ENCODE measurements at regions not wholly inside any gene's neighbourhood (a gene's known extent, or its start where the extent isn't known, plus 50 kb on each side); places are given as distances from the start of the nearest gene placed in this dataset.

DNA sequence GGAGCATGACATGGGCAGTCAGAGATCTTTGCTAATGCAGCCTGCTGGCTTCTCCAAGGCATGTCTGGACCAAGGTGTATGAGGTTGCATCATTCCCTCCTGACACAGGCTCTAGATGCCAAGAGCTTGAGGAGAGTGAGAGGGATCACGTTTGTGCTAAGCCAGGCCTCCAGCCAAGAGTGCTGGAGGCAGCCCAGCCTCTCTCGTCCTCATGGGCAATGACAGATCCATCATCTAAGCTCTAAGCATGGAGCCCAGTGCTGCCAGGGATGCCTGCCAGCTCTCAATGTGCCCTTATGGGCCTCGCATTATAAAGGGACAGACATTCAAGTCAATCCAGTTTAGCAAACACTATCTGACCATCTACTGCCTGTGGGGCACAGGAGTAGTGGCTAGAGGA is 136.3 kb upstream of the VSTM2B start:
- TF ChIP-seq, protein P1, sequence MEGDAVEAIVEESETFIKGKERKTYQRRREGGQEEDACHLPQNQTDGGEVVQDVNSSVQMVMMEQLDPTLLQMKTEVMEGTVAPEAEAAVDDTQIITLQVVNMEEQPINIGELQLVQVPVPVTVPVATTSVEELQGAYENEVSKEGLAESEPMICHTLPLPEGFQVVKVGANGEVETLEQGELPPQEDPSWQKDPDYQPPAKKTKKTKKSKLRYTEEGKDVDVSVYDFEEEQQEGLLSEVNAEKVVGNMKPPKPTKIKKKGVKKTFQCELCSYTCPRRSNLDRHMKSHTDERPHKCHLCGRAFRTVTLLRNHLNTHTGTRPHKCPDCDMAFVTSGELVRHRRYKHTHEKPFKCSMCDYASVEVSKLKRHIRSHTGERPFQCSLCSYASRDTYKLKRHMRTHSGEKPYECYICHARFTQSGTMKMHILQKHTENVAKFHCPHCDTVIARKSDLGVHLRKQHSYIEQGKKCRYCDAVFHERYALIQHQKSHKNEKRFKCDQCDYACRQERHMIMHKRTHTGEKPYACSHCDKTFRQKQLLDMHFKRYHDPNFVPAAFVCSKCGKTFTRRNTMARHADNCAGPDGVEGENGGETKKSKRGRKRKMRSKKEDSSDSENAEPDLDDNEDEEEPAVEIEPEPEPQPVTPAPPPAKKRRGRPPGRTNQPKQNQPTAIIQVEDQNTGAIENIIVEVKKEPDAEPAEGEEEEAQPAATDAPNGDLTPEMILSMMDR (optimal IDR thresholded peaks at IDR 0.05 in 1 of 3, IDR thresholded peaks at IDR 0.05 in 1 of 3, conservative IDR thresholded peaks at IDR 0.05 in 1 of 3; ENCODE audit: extremely low read depth in 1 of 3, insufficient read depth in 2 of 3, low read length in 3 of 3): no peak
- TF ChIP-seq EZH2 (IDR thresholded peaks at IDR 0.05; ENCODE audit: low read length): no peak

All from keratinocyte (primary cell).